ENCODE measurements at regions not wholly inside any gene's neighbourhood (a gene's known extent, or its start where the extent isn't known, plus 50 kb on each side); places are given as distances from the start of the nearest gene placed in this dataset.
"Not testable (repeated sequence)": the region's sequence is repeated elsewhere in the genome, so short reads cannot be mapped to it uniquely, and the experiment has no call there.

DNA sequence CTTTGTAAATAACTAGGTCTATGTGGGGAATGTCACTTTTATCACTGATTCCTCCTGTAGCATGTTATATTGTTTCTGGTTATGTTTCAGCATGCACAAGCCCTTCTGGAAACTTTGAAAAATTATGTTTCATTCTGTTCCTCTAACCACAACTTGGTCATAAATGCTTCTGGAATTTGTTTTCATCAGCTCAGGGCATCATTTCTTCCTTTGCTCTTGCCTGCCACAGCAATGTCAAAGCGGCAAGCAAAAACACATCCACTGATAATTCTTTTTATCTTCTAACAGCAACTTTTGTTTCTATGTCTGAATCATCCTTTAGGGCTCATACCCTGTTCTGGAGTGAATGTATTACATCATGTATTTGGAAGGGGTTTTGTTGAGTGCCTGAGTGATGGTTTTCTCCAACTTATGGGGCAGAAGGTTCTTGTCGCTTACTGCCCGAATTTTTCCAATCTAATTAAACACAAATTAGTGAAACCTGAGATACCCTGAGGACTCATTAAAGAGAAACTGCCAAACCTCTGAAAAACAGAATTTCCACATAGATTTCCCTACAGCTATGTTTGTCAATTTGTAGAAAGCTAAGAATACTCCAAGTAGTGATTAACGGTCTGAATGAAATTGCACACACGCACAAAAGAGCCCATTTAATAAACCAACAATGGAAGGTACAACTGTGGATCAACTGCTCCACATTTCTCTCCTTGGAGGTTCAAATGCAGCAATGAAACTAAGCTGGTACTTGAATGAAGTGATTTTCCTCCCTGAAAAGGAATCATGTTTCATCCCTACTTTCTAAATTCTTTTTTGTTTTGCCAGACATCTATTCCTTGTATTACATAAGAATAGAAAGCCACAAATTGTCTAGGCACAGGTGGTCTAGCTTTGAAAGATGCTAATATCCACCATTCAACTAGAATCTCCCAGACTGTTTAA is 173.5 kb upstream of the KRR1 start (continued):
- TF ChIP-seq CTCF (conservative IDR thresholded peaks at IDR 0.05; ENCODE audit: low read depth in 2 of 2) (no peak), POLR2AphosphoS5 (IDR thresholded peaks at IDR 0.05; ENCODE audit: low read depth) (no peak), STAT1 (IDR thresholded peaks at IDR 0.05; ENCODE audit: unreplicated experiment) (no peak), JUNB (IDR thresholded peaks at IDR 0.05; ENCODE audit: unreplicated experiment) (no peak), CREB1 (CRISPR knock-in tag; IDR thresholded peaks at IDR 0.05; ENCODE audit: low read depth) (no peak), ZNF114 (CRISPR knock-in tag; IDR thresholded peaks at IDR 0.05) (no peak)

- not testable (repeated sequence) for H3K9me2 ChIP-seq (ENCODE audit: insufficient read depth); H3K27ac ChIP-seq (ENCODE audit: low read depth); H3K4me2 ChIP-seq; H3K4me3 ChIP-seq; H3K27me3 ChIP-seq (ENCODE audit: insufficient read depth); H3K36me3 ChIP-seq (ENCODE audit: insufficient read depth); H3K27ac Mint-ChIP-seq; DNase-seq (ENCODE audit: low spot score); H4K20me1 ChIP-seq (replicated peaks; ENCODE audit: insufficient read depth); H3K9me3 Mint-ChIP-seq; H3K27me3 Mint-ChIP-seq (ENCODE audit: insufficient read depth, low read depth, poor library complexity); H3K4me1 ChIP-seq (ENCODE audit: insufficient read depth); H3K79me2 ChIP-seq (replicated peaks; ENCODE audit: insufficient read depth); H3K36me3 Mint-ChIP-seq (ENCODE audit: low read depth); ATAC-seq; H3K4me3 Mint-ChIP-seq; H3F3A ChIP-seq (replicated peaks; ENCODE audit: low read depth)
- peak overlapping the region; percentile 25; the same call in 1 of the 2 replicates for H2AFZ ChIP-seq
- peaks cover 19% of the 10 kb centered on the region for H3K4me1 Mint-ChIP-seq
Observed at GRCh38 chr12:75683995-75684586, 172.7 kb upstream of the KRR1 start.

DNA sequence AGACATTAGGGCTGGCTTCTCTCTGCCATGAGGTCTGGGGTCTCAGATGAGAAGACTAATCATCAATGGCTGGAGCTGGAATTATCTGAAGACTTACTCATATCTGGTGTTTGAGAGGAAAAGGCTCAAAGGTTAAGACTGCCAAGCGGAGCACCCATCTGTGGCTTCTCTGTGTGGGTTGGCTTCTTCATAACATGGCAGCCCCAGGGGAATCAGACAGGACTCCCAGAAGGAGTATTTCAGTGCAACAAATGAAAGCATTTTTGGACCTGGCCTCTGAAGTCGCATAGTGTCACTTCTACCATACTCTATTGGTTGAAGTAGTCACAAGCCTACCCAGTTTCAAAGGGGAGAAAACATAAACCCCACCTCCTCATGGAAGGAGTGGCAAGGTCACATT is 171.8 kb upstream of the KRR1 start:
- no peak overlapping the region for H3K4me3 Mint-ChIP-seq
- Histone ChIP-seq H3K9me2 (ENCODE audit: insufficient read depth) (peaks cover 6% of the 10 kb centered on the region; the same call in 1 of the 2 replicates), H3K4me2 (no peak overlapping the region), H3K36me3 (ENCODE audit: insufficient read depth) (no peaks in the 10 kb centered on the region), H3F3A (replicated peaks; ENCODE audit: low read depth) (no peaks in the 10 kb centered on the region), H3K4me3 (no peak overlapping the region), H3K4me1 (ENCODE audit: insufficient read depth) (peaks cover 5% of the 10 kb centered on the region; the same call in 1 of the 2 replicates), H3K79me2 (replicated peaks; ENCODE audit: insufficient read depth) (no peaks in the 10 kb centered on the region), H4K20me1 (replicated peaks; ENCODE audit: insufficient read depth) (no peaks in the 10 kb centered on the region), H2AFZ (no peak overlapping the region), H3K27me3 (ENCODE audit: insufficient read depth) (no peaks in the 10 kb centered on the region), H3K27ac (ENCODE audit: low read depth) (no peak overlapping the region)
- H3K4me1 Mint-ChIP-seq, result peaks cover 19% of the 10 kb centered on the region
- H3K27ac Mint-ChIP-seq, result no peak overlapping the region
- ATAC-seq, result no peak
- no peak for DNase-seq (ENCODE audit: low spot score)
- peaks cover 6% of the 10 kb centered on the region; the same call in 1 of the 3 replicates for H3K36me3 Mint-ChIP-seq (ENCODE audit: low read depth)
- peaks cover 7% of the 10 kb centered on the region for H3K9me3 Mint-ChIP-seq
- H3K27me3 Mint-ChIP-seq (ENCODE audit: insufficient read depth, low read depth, poor library complexity), result no peaks in the 10 kb centered on the region
- no peak for TF ChIP-seq CTCF (conservative IDR thresholded peaks at IDR 0.05; ENCODE audit: low read depth in 2 of 2)
- TF ChIP-seq EZH2phosphoT487 (IDR thresholded peaks at IDR 0.05; ENCODE audit: unreplicated experiment), result no peak
- TF ChIP-seq STAT1 (IDR thresholded peaks at IDR 0.05; ENCODE audit: unreplicated experiment), result no peak
- TF ChIP-seq ZNF331 (CRISPR knock-in tag; IDR thresholded peaks at IDR 0.05; ENCODE audit: low read depth), result no peak
- TF ChIP-seq NANOG (IDR thresholded peaks at IDR 0.05; ENCODE audit: borderline replicate concordance), result no peak
- no peak for TF ChIP-seq JUNB (IDR thresholded peaks at IDR 0.05; ENCODE audit: unreplicated experiment)

Measured in GM23338 (cell line).